Neural progenitor cell (in vitro differentiated cells): ENCODE measurements at regions not wholly inside any gene's neighbourhood (a gene's known extent, or its start where the extent isn't known, plus 50 kb on each side); places are given as distances from the start of the nearest gene placed in this dataset.

Experiments used
- DNase-seq: peaks from one replicate; pipeline ENCODE4 v3.0.0-alpha.2; 2016; ENCODE audit warnings: low spot score
- H2AFZ ChIP-seq: fragments of 200-600 bp; sonication (generic); replicated peaks from 2 replicates; pipeline ENCODE4 v1.6.1; 2016; ENCODE audit warnings: antibody characterized with exemption
- H3F3A ChIP-seq: fragments of 200-600 bp; sonication (generic); 2 replicates; pipeline ENCODE4 v1.6.1; 2016; ENCODE audit warnings: antibody characterized with exemption, low read depth
- H3K27ac ChIP-seq: fragments of 200-600 bp; sonication (generic); 2 replicates; pipeline ENCODE4 v1.5.1; 2016; ENCODE audit warnings: mild to moderate bottlenecking
- H3K27me3 ChIP-seq: fragments of 200-600 bp; sonication (generic); 2 replicates; pipeline ENCODE4 v1.6.1; 2016; ENCODE audit warnings: mild to moderate bottlenecking, moderate library complexity
- H3K36me3 ChIP-seq: fragments of 200-600 bp; sonication (generic); 2 replicates; pipeline ENCODE4 v1.5.1; 2016
- H3K4me1 ChIP-seq: fragments of 200-600 bp; sonication (generic); 2 replicates; pipeline ENCODE4 v1.6.1; 2016; ENCODE audit warnings: mixed run types
- H3K4me2 ChIP-seq: fragments of 200-600 bp; sonication (generic); 2 replicates; pipeline ENCODE4 v1.6.1; 2016
- H3K4me3 ChIP-seq: fragments of 200-600 bp; sonication (generic); 2 replicates; pipeline ENCODE4 v1.5.1; 2016
- H3K79me2 ChIP-seq: fragments of 200-600 bp; sonication (generic); 2 replicates; pipeline ENCODE4 v1.6.1; 2016; ENCODE audit warnings: low read depth
- H3K9ac ChIP-seq: fragments of 200-600 bp; sonication (generic); 2 replicates; pipeline ENCODE4 v1.6.1; 2016
- H3K9me3 ChIP-seq: fragments of 200-600 bp; sonication (generic); 2 replicates; pipeline ENCODE4 v1.5.1; 2016; ENCODE audit warnings: low read depth
- H4K20me1 ChIP-seq: fragments of 200-600 bp; sonication (generic); 2 replicates; pipeline ENCODE4 v1.6.1; 2016; ENCODE audit warnings: low read depth
- H3K27ac Mint-ChIP-seq: 3 replicates; pipeline ENCODE4 v1.8.0; 2021; ENCODE audit warnings: mixed read lengths
- H3K27me3 Mint-ChIP-seq: 2 replicates; pipeline ENCODE4 v1.8.0; 2022; ENCODE audit warnings: low read depth, mild to moderate bottlenecking, inconsistent platforms, moderate library complexity, mixed read lengths; ENCODE audit not compliant: insufficient read depth
- H3K36me3 Mint-ChIP-seq: 3 replicates; pipeline ENCODE4 v1.8.0; 2021; ENCODE audit warnings: mixed read lengths
- H3K4me1 Mint-ChIP-seq: 3 replicates; pipeline ENCODE4 v1.8.0; 2021; ENCODE audit warnings: mixed read lengths
- H3K4me3 Mint-ChIP-seq: 3 replicates; pipeline ENCODE4 v1.8.0; 2021; ENCODE audit warnings: mild to moderate bottlenecking, moderate library complexity, mixed read lengths
- H3K9me3 Mint-ChIP-seq: 3 replicates; pipeline ENCODE4 v1.8.0; 2020; ENCODE audit warnings: mixed read lengths
- CTCF ChIP-seq: fragments of 200-600 bp; sonication (generic); IDR thresholded peaks from 2 replicates; pipeline ENCODE4 v1.5.1; 2017; ENCODE audit warnings: antibody characterized with exemption, mild to moderate bottlenecking
- EZH2 ChIP-seq: fragments of 200-600 bp; sonication (generic); IDR thresholded peaks from 2 replicates; pipeline ENCODE4 v1.6.1; 2017; ENCODE audit warnings: antibody characterized with exemption, mild to moderate bottlenecking, moderate library complexity
- EZH2phosphoT487 ChIP-seq: fragments of 200-600 bp; sonication (generic); IDR thresholded peaks from 2 replicates; pipeline ENCODE4 v1.6.1; 2017; ENCODE audit warnings: antibody characterized with exemption

GRCh38 chr1:118483245-118484006 lies 298.4 kb upstream of the SPAG17 start:
- TF ChIP-seq CTCF (no peak), EZH2 (no peak), EZH2phosphoT487 (no peak)
- Histone ChIP-seq H3K4me3 (no peak overlapping the region), H3K4me2 (no peak overlapping the region), H3K27ac (no peak overlapping the region), H3K4me1 (peaks cover 17% of the 10 kb centered on the region), H2AFZ (no peak overlapping the region), H3K9ac (no peak overlapping the region), H3F3A (peaks cover 10% of the 10 kb centered on the region), H3K79me2 (no peaks in the 10 kb centered on the region), H3K36me3 (no peaks in the 10 kb centered on the region), H3K27me3 (no peaks in the 10 kb centered on the region), H4K20me1 (no peaks in the 10 kb centered on the region), H3K9me3 (no peaks in the 10 kb centered on the region)
- Mint-ChIP-seq H3K27ac (no peak overlapping the region), H3K36me3 (no peaks in the 10 kb centered on the region), H3K4me3 (no peak overlapping the region), H3K4me1 (peaks cover 10% of the 10 kb centered on the region), H3K9me3 (no peaks in the 10 kb centered on the region), H3K27me3 (no peaks in the 10 kb centered on the region)
- no peak for DNase-seq

- H3K4me3 ChIP-seq = no peak overlapping the region
- peaks cover 6% of the 10 kb centered on the region for H3K4me1 ChIP-seq
- H3K79me2 ChIP-seq = no peaks in the 10 kb centered on the region
- no peak for DNase-seq
- no peak overlapping the region for H3K4me3 Mint-ChIP-seq
- H4K20me1 ChIP-seq = no peaks in the 10 kb centered on the region
- no peak for TF ChIP-seq CTCF
- no peak for TF ChIP-seq EZH2phosphoT487
- no peak for TF ChIP-seq EZH2
- H2AFZ ChIP-seq = no peak overlapping the region
- peaks cover 2% of the 10 kb centered on the region for H3K4me1 Mint-ChIP-seq
- H3K27ac Mint-ChIP-seq = no peak overlapping the region
- H3K36me3 Mint-ChIP-seq = no peaks in the 10 kb centered on the region
- no peaks in the 10 kb centered on the region for H3K9me3 ChIP-seq
- H3K4me2 ChIP-seq = no peak overlapping the region
- H3K36me3 ChIP-seq = no peaks in the 10 kb centered on the region
- no peaks in the 10 kb centered on the region for H3K27me3 ChIP-seq
- no peaks in the 10 kb centered on the region for H3K9me3 Mint-ChIP-seq
- H3K9ac ChIP-seq = no peak overlapping the region
- no peak overlapping the region for H3K27ac ChIP-seq
- no peaks in the 10 kb centered on the region for H3K27me3 Mint-ChIP-seq
- peaks cover 4% of the 10 kb centered on the region for H3F3A ChIP-seq
Measured at GRCh38 chr1:118481126-118481525, 296.1 kb upstream of the SPAG17 start.

- H3F3A ChIP-seq = no peaks in the 10 kb centered on the region
- no peaks in the 10 kb centered on the region for H3K9me3 ChIP-seq
- H3K4me1 Mint-ChIP-seq = no peaks in the 10 kb centered on the region
- H3K4me3 Mint-ChIP-seq = no peak overlapping the region
- H3K4me2 ChIP-seq = no peak overlapping the region
- no peak overlapping the region for H3K27ac Mint-ChIP-seq
- no peaks in the 10 kb centered on the region for H3K27me3 ChIP-seq
- H3K4me1 ChIP-seq = no peaks in the 10 kb centered on the region
- H3K9me3 Mint-ChIP-seq = no peaks in the 10 kb centered on the region
- H3K79me2 ChIP-seq = no peaks in the 10 kb centered on the region
- no peaks in the 10 kb centered on the region for H4K20me1 ChIP-seq
- H3K27ac ChIP-seq = no peak overlapping the region
- no peak for TF ChIP-seq EZH2phosphoT487
- no peak for TF ChIP-seq CTCF
- no peak for TF ChIP-seq EZH2
- H3K27me3 Mint-ChIP-seq = no peaks in the 10 kb centered on the region
- no peaks in the 10 kb centered on the region for H3K36me3 Mint-ChIP-seq
- H3K4me3 ChIP-seq = no peak overlapping the region
- no peak overlapping the region for H3K9ac ChIP-seq
- no peaks in the 10 kb centered on the region for H3K36me3 ChIP-seq
- DNase-seq = no peak
- no peak overlapping the region for H2AFZ ChIP-seq
Measured at GRCh38 chr1:118479351-118479750, 294.3 kb upstream of the SPAG17 start.
